ENCODE measurements at regions not wholly inside any gene's neighbourhood (a gene's known extent, or its start where the extent isn't known, plus 50 kb on each side); places are given as distances from the start of the nearest gene placed in this dataset.

DNA sequence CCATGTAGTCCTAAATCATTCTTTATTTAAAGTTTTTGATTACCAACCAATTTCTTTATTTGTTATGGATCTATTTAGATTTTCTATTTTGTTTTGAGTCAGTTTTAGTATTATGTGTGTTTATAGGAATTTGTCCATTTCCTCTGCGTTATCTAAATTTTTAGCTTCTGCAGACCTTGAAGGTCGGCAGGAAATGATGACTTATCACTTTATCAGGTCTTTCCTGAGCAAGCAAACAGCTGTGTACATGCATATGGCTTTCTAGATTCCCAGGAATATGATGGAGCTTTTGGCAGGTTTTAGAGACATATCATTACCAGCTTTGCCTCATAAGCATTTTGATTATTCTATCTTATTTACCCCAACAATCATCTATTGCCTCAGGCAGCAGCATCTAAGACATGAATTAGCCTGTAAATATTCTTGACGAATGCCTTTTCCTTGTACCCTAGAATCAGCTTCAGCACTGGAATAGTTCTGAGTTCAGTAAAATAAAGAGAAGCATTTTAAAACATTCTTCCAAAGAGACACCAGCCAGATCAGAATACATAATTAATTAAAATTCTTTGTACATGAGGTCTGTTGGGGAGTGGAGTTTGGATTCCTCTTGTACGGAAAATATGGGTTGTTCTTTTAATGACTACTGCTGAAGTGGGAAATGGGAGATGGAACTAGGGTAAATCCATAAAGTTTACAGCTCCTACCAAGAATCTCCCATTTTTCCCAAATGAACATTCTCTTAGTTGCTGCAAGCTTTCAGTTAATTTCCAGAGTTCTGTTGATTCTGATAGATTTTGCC, 408.8 kb upstream of the SEMA3C start:
- no peak overlapping the region for H3K4me3 ChIP-seq (ENCODE audit: low read length)
- DNase-seq (ENCODE audit: low read depth): peak; percentile 13
- TF ChIP-seq, protein P1, sequence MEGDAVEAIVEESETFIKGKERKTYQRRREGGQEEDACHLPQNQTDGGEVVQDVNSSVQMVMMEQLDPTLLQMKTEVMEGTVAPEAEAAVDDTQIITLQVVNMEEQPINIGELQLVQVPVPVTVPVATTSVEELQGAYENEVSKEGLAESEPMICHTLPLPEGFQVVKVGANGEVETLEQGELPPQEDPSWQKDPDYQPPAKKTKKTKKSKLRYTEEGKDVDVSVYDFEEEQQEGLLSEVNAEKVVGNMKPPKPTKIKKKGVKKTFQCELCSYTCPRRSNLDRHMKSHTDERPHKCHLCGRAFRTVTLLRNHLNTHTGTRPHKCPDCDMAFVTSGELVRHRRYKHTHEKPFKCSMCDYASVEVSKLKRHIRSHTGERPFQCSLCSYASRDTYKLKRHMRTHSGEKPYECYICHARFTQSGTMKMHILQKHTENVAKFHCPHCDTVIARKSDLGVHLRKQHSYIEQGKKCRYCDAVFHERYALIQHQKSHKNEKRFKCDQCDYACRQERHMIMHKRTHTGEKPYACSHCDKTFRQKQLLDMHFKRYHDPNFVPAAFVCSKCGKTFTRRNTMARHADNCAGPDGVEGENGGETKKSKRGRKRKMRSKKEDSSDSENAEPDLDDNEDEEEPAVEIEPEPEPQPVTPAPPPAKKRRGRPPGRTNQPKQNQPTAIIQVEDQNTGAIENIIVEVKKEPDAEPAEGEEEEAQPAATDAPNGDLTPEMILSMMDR (conservative IDR thresholded peaks at IDR 0.05; ENCODE audit: low read length): no peak

DNA sequence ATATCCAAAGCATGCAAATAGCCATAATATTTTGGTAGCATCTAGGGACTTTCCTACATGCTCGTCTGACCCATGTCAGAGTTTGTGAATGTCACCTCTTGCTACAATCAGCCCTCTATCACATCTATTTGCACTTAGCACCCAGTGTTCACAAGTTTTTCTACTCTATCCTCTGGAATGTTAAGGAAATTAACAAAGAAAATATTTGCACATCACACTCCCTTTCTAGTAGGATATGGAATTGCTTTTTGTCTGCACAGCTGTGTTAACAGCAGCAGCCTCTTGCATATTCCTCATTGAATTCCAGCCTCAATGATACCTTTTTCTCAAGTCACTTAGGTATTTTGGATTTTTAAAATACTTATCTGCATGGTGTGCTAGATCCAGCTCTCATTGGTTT, 403.1 kb upstream of the SEMA3C start:
- DNase-seq (ENCODE audit: low read depth): no peak
- TF ChIP-seq, protein P1 (conservative IDR thresholded peaks at IDR 0.05; ENCODE audit: low read length): no peak
- H3K4me3 ChIP-seq (ENCODE audit: low read length): no peak overlapping the region

GRCh38 chr7:81317741-81318140, 398.9 kb upstream of the SEMA3C start:
- no peak for DNase-seq (ENCODE audit: low read depth)
- H3K4me3 ChIP-seq (ENCODE audit: low read length): no peak overlapping the region
- TF ChIP-seq, protein P1 (conservative IDR thresholded peaks at IDR 0.05; ENCODE audit: low read length): no peak

- TF ChIP-seq, protein P1 (conservative IDR thresholded peaks at IDR 0.05; ENCODE audit: low read length): no peak
- no peak overlapping the region for H3K4me3 ChIP-seq (ENCODE audit: low read length)
- peak; percentile 70 for DNase-seq (ENCODE audit: low read depth)
Measured at GRCh38 chr7:81308643-81309322, 389.9 kb upstream of the SEMA3C start.

DNA sequence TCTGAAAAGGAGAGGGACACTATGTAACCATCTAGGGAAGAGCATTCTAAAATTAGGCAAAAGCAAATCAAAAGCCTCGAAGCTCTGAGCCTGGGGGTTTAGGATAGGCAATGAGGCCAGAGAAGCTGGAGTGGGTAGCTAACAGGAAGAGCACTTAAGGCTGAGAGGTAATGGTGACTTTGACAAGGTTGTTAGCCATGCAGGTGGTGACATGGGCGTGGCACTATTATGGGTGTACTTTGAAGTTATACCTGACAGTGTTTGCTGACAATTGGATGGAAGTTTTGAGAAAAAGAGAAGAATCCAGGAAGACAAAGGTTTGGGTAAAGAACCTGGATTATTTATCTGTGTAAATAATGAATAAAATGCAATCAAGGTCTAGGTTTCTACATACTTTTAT, 383.0 kb upstream of the SEMA3C start:
- no peak overlapping the region for H3K4me3 ChIP-seq (ENCODE audit: low read length)
- no peak for DNase-seq (ENCODE audit: low read depth)
- TF ChIP-seq, protein P1 (conservative IDR thresholded peaks at IDR 0.05; ENCODE audit: low read length): no peak

GRCh38 chr7:81300753-81301152, 381.9 kb upstream of the SEMA3C start:
- TF ChIP-seq, protein P1 (conservative IDR thresholded peaks at IDR 0.05; ENCODE audit: low read length): no peak
- no peak overlapping the region for H3K4me3 ChIP-seq (ENCODE audit: low read length)
- DNase-seq (ENCODE audit: low read depth): no peak

DNA sequence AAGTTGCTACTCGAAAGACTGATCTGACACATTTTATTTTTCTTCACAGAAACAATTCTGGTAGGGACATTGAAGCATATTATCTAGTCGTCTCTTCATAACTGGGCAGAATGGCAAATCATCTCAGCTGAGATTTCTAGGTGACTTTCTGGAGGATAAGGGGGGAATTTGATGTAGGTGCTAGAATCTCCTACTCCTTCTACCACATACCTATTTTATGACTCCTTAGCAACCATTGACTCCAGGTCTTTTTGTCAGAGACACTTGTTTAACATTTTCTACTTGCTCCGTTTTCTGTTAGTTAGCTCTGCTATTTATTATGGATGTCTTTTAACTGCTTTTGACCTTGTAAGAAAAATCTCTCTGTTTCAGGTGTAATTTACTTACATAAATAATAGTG, 380.9 kb upstream of the SEMA3C start:
- TF ChIP-seq, protein P1 (conservative IDR thresholded peaks at IDR 0.05; ENCODE audit: low read length): no peak
- no peak for DNase-seq (ENCODE audit: low read depth)
- H3K4me3 ChIP-seq (ENCODE audit: low read length): no peak overlapping the region

Measured in AG10803 (cell line).